Lung (tissue), 11 donors: ENCODE measurements at regions not wholly inside any gene's neighbourhood (a gene's known extent, or its start where the extent isn't known, plus 50 kb on each side); places are given as distances from the start of the nearest gene placed in this dataset.

Source experiments
- ATAC-seq: fragments of 200-7000 bp; cut with Tn5 transposase; one replicate; pipeline ENCODE4 v1.9.1; 2020; ENCODE audit warnings: moderate number of reproducible peaks; ENCODE audit not compliant: insufficient read depth, low FRiP score
- DNase-seq, 3 donors: peaks; one replicate each; pipeline ENCODE4 v3.0.0-alpha.2; 2013 to 2017
- H3K27ac ChIP-seq, 2 donors: one replicate each; pipeline ENCODE4 v1.5.1; 2013; ENCODE audit warnings: mild to moderate bottlenecking in 2 of 2, moderate library complexity in 2 of 2, control low read depth in 1 of 2, inconsistent platforms in 1 of 2, low read depth in 1 of 2, low read length in 1 of 2
- H3K27me3 ChIP-seq, 3 donors: one replicate each; pipeline ENCODE4 v1.5.1; 2013; ENCODE audit warnings: low read length in 2 of 3; ENCODE audit not compliant: control insufficient read depth in 3 of 3, insufficient read depth in 3 of 3
- H3K36me3 ChIP-seq, 4 donors: one replicate each; pipeline ENCODE4 v1.5.1; 2013; ENCODE audit warnings: low read length in 4 of 4, mild to moderate bottlenecking in 1 of 4, moderate library complexity in 1 of 4; ENCODE audit not compliant: control insufficient read depth in 4 of 4, insufficient read depth in 4 of 4
- H3K4me1 ChIP-seq, 5 donors: one replicate each; pipeline ENCODE4 v1.5.1; 2013; ENCODE audit warnings: low read length in 5 of 5, mild to moderate bottlenecking in 2 of 5, moderate library complexity in 1 of 5; ENCODE audit not compliant: control insufficient read depth in 5 of 5, insufficient read depth in 5 of 5
- H3K4me3 ChIP-seq: one replicate; pipeline ENCODE4 v1.5.1; 2013; ENCODE audit warnings: mild to moderate bottlenecking, control low read depth, moderate library complexity
- H3K9ac ChIP-seq, 2 donors: one replicate each; pipeline ENCODE4 v1.5.1; 2013; ENCODE audit warnings: low read length in 2 of 2, control low read depth in 1 of 2; ENCODE audit not compliant: insufficient read depth in 1 of 2
- H3K9me3 ChIP-seq, 4 donors: one replicate each; pipeline ENCODE4 v1.5.1; 2013; ENCODE audit warnings: low read length in 3 of 4, mild to moderate bottlenecking in 1 of 4, moderate library complexity in 1 of 4; ENCODE audit not compliant: control insufficient read depth in 4 of 4, insufficient read depth in 3 of 4
- WGBS, 2 donors: extraction: QIAGEN DNeasy Blood & Tissue Kit; methylation state at CpG; one replicate each; pipeline ENCODE4 v1.1.7; 2013; 5-methylcytosine and 5-hydroxymethylcytosine counted together
- TF ChIP-seq, protein P1 (sequence below): IDR thresholded peaks from 2 replicates; pipeline ENCODE4 v1.5.1; 2012; ENCODE audit warnings: mild to moderate bottlenecking; ENCODE audit errors: control extremely low read depth, extremely low read depth
- donor health status: control.
- donor health status: control.
- donor health status: Bipolar disorder and iron deficiency.
- donor health status: healthy.
- donor health status: DM: yes; HTN: yes; CAD: no.

DNA sequence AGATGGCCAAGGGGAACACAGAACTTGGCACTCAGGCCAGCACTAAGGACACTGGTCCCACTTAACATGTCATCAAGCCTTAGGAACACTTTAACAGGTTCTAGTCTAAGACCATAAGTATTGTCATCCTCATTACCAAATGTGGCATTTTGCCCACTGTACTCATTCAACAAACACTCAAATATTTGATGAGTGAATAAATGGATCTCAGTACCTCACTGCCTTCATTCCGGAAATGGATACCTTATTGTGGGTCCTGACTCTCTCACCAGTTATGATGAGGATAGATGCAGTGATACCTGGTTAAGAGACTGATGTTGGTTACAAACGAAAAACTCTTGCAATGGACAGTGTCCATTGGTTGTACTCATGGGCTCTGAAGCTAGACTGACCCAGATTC lies 455.2 kb upstream of the DYNLRB2 start:
- no peaks in the 10 kb centered on the region for H3K27me3 ChIP-seq
- WGBS, 2 donors = 83 to 93% methylated on average over 2 of the region's 2 CpGs
- no peak overlapping the region for H3K4me3 ChIP-seq
- H3K9ac ChIP-seq = no peak overlapping the region
- TF ChIP-seq, protein P1, sequence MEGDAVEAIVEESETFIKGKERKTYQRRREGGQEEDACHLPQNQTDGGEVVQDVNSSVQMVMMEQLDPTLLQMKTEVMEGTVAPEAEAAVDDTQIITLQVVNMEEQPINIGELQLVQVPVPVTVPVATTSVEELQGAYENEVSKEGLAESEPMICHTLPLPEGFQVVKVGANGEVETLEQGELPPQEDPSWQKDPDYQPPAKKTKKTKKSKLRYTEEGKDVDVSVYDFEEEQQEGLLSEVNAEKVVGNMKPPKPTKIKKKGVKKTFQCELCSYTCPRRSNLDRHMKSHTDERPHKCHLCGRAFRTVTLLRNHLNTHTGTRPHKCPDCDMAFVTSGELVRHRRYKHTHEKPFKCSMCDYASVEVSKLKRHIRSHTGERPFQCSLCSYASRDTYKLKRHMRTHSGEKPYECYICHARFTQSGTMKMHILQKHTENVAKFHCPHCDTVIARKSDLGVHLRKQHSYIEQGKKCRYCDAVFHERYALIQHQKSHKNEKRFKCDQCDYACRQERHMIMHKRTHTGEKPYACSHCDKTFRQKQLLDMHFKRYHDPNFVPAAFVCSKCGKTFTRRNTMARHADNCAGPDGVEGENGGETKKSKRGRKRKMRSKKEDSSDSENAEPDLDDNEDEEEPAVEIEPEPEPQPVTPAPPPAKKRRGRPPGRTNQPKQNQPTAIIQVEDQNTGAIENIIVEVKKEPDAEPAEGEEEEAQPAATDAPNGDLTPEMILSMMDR = no peak
- DNase-seq (no peak), ATAC-seq (no peak)
- H3K9me3 ChIP-seq = no peaks in the 10 kb centered on the region
- no peaks in the 10 kb centered on the region for H3K36me3 ChIP-seq
- peaks cover 0 to 11% (median 0%) of the 10 kb centered on the region in 5 donors for H3K4me1 ChIP-seq
- H3K27ac ChIP-seq = no peak overlapping the region

- Histone ChIP-seq H3K4me1 (peaks cover 0 to 11% (median 0%) of the 10 kb centered on the region in 5 donors), H3K4me3 (no peak overlapping the region), H3K27ac (no peak overlapping the region), H3K36me3 (no peaks in the 10 kb centered on the region), H3K27me3 (no peaks in the 10 kb centered on the region), H3K9ac (peak overlapping the region in 1 of 2 donors; percentile 4), H3K9me3 (no peaks in the 10 kb centered on the region)
- 24 to 27% methylated on average over 5 of the region's 5 CpGs for WGBS, 2 donors
- DNase-seq (peak; percentile 76 to 93 (median 91)), ATAC-seq (peak; percentile 79)
- TF ChIP-seq, protein P1 = peak; percentile 7
Measured at GRCh38 chr16:80084614-80085013, 456.2 kb upstream of the DYNLRB2 start.

GRCh38 chr16:80084163-80084562 lies 456.6 kb upstream of the DYNLRB2 start:
- no peak for ATAC-seq
- 65 to 82% methylated on average over 3 of the region's 3 CpGs for WGBS, 2 donors
- Histone ChIP-seq H3K27ac (no peak overlapping the region), H3K27me3 (no peaks in the 10 kb centered on the region), H3K4me1 (peaks cover 0 to 14% (median 0%) of the 10 kb centered on the region in 5 donors), H3K4me3 (no peak overlapping the region), H3K9ac (peak overlapping the region in 1 of 2 donors; percentile 4), H3K36me3 (no peaks in the 10 kb centered on the region), H3K9me3 (no peaks in the 10 kb centered on the region)
- TF ChIP-seq, protein P1 = no peak
- DNase-seq = peak in 2 of 3 donors; percentile 58 to 64

GRCh38 chr16:80082906-80083305 lies 457.9 kb upstream of the DYNLRB2 start:
- Histone ChIP-seq H3K4me3 (no peak overlapping the region), H3K9ac (no peak overlapping the region), H3K9me3 (no peaks in the 10 kb centered on the region), H3K4me1 (peaks cover 0 to 25% (median 0%) of the 10 kb centered on the region in 5 donors), H3K36me3 (no peaks in the 10 kb centered on the region), H3K27ac (no peak overlapping the region), H3K27me3 (no peaks in the 10 kb centered on the region)
- TF ChIP-seq, protein P1 = no peak
- ATAC-seq = no peak
- DNase-seq = no peak
